H9 (cell line): ENCODE measurements at regions not wholly inside any gene's neighbourhood (a gene's known extent, or its start where the extent isn't known, plus 50 kb on each side); places are given as distances from the start of the nearest gene placed in this dataset.

Experiments
- DNase-seq: peaks from one replicate; pipeline ENCODE4 v3.0.0-alpha.2; 2017
- H2AFZ ChIP-seq: one replicate; pipeline ENCODE4 v1.6.1; 2013; ENCODE audit warnings: mild to moderate bottlenecking, low read length, control low read depth, moderate library complexity
- H2AK5ac ChIP-seq: 2 replicates; pipeline ENCODE4 v1.6.1; 2013; ENCODE audit warnings: low read length, control low read depth, mixed read lengths; ENCODE audit not compliant: insufficient read length
- H2BK120ac ChIP-seq: one replicate; pipeline ENCODE4 v1.6.1; 2013; ENCODE audit warnings: low read depth, mild to moderate bottlenecking, low read length, control low read depth, inconsistent platforms; ENCODE audit not compliant: poor library complexity, severe bottlenecking
- H2BK12ac ChIP-seq: 2 replicates; pipeline ENCODE4 v1.6.1; 2013; ENCODE audit warnings: low read length, control low read depth, mixed read lengths, low read depth; ENCODE audit not compliant: insufficient read length
- H2BK15ac ChIP-seq: 2 replicates; pipeline ENCODE4 v1.6.1; 2013; ENCODE audit warnings: low read depth, low read length, control low read depth
- H2BK20ac ChIP-seq: one replicate; pipeline ENCODE4 v1.6.1; 2013; ENCODE audit warnings: low read depth, mild to moderate bottlenecking, low read length, control low read depth, inconsistent platforms; ENCODE audit not compliant: poor library complexity, severe bottlenecking
- H2BK5ac ChIP-seq: 2 replicates; pipeline ENCODE4 v1.6.1; 2013; ENCODE audit warnings: low read length, control low read depth, mixed read lengths; ENCODE audit not compliant: insufficient read length
- H3K14ac ChIP-seq: 2 replicates; pipeline ENCODE4 v1.6.1; 2013; ENCODE audit warnings: low read length, control low read depth; ENCODE audit not compliant: insufficient read depth
- H3K18ac ChIP-seq: 2 replicates; pipeline ENCODE4 v1.6.1; 2013; ENCODE audit warnings: low read depth, mild to moderate bottlenecking, mixed read lengths, low read length, control low read depth; ENCODE audit not compliant: insufficient read length
- H3K23ac ChIP-seq: 2 replicates; pipeline ENCODE4 v1.6.1; 2013; ENCODE audit warnings: low read length, control low read depth, mixed read lengths, low read depth; ENCODE audit not compliant: insufficient read length
- H3K23me2 ChIP-seq: 2 replicates; pipeline ENCODE4 v1.6.1; 2013; ENCODE audit warnings: low read depth, mild to moderate bottlenecking, mixed read lengths, low read length, control low read depth; ENCODE audit not compliant: insufficient read length, poor library complexity, severe bottlenecking
- H3K27ac ChIP-seq: 2 replicates; pipeline ENCODE4 v1.5.1; 2013; ENCODE audit warnings: low read length, control low read depth, mixed read lengths, low read depth; ENCODE audit not compliant: insufficient read length
- H3K27me3 ChIP-seq: 2 replicates; pipeline ENCODE4 v1.6.1; 2013; ENCODE audit warnings: low read length, control low read depth, inconsistent platforms; ENCODE audit not compliant: insufficient read depth
- H3K4ac ChIP-seq: 2 replicates; pipeline ENCODE4 v1.6.1; 2013; ENCODE audit warnings: low read depth, mild to moderate bottlenecking, control low read depth, inconsistent platforms, low read length, moderate library complexity
- H3K4me1 ChIP-seq: 2 replicates; pipeline ENCODE4 v1.6.1; 2013; ENCODE audit warnings: low read length, control low read depth, inconsistent platforms; ENCODE audit not compliant: insufficient read depth
- H3K4me2 ChIP-seq: 2 replicates; pipeline ENCODE4 v1.6.1; 2013; ENCODE audit warnings: low read length, control low read depth, mixed read lengths; ENCODE audit not compliant: insufficient read length, insufficient read depth
- H3K56ac ChIP-seq: 2 replicates; pipeline ENCODE4 v1.6.1; 2013; ENCODE audit warnings: low read depth, mild to moderate bottlenecking, mixed read lengths, low read length, control low read depth; ENCODE audit not compliant: insufficient read length
- H3K79me1 ChIP-seq: 2 replicates; pipeline ENCODE4 v1.6.1; 2013; ENCODE audit warnings: low read depth, mild to moderate bottlenecking, moderate library complexity, low read length, control low read depth, inconsistent platforms; ENCODE audit not compliant: insufficient read depth, poor library complexity, severe bottlenecking
- H3K79me2 ChIP-seq: 2 replicates; pipeline ENCODE4 v1.6.1; 2013; ENCODE audit warnings: low read length, control low read depth, inconsistent platforms; ENCODE audit not compliant: insufficient read depth
- H3K9ac ChIP-seq: 2 replicates; pipeline ENCODE4 v1.6.1; 2013; ENCODE audit warnings: low read length, control low read depth, mixed read lengths; ENCODE audit not compliant: insufficient read length; ENCODE audit errors: extremely low read depth
- H3K9me3 ChIP-seq: one replicate; pipeline ENCODE4 v1.6.1; 2013; ENCODE audit warnings: low read depth, low read length, inconsistent platforms; ENCODE audit not compliant: control insufficient read depth
- H3T11ph ChIP-seq: one replicate; pipeline ENCODE4 v1.6.1; 2013; ENCODE audit warnings: mild to moderate bottlenecking, low read length, control low read depth, inconsistent platforms
- H4K20me1 ChIP-seq: one replicate; pipeline ENCODE4 v1.6.1; 2013; ENCODE audit not compliant: control insufficient read depth, insufficient read length, insufficient read depth
- H4K5ac ChIP-seq: 2 replicates; pipeline ENCODE4 v1.6.1; 2013; ENCODE audit warnings: low read depth, mild to moderate bottlenecking, mixed read lengths, low read length, control low read depth; ENCODE audit not compliant: insufficient read length
- H4K8ac ChIP-seq: replicated peaks from 2 replicates; pipeline ENCODE4 v1.6.1; 2013; ENCODE audit warnings: low read length, control low read depth, mixed read lengths, low read depth; ENCODE audit not compliant: insufficient read length
- H4K91ac ChIP-seq: 2 replicates; pipeline ENCODE4 v1.6.1; 2013; ENCODE audit warnings: low read depth, mild to moderate bottlenecking, moderate library complexity, mixed read lengths, low read length, control low read depth; ENCODE audit not compliant: insufficient read length
- H3K27ac Mint-ChIP-seq, 3 experiments: 2 replicates in 2 of 3; 3 replicates in 1 of 3; pipeline ENCODE4 v1.8.0; 2020 to 2021; ENCODE audit warnings: mixed read lengths in 3 of 3, mild to moderate bottlenecking in 1 of 3, moderate library complexity in 1 of 3
- H3K27me3 Mint-ChIP-seq: 2 replicates; pipeline ENCODE4 v1.8.0; 2021; ENCODE audit warnings: low read depth, mild to moderate bottlenecking, moderate library complexity, mixed read lengths
- H3K36me3 Mint-ChIP-seq, 3 experiments: 2 replicates in 2 of 3; 3 replicates in 1 of 3; pipeline ENCODE4 v1.8.0; 2020 to 2021; ENCODE audit warnings: low read depth in 3 of 3, mixed read lengths in 3 of 3; ENCODE audit not compliant: insufficient read depth in 1 of 3
- H3K4me1 Mint-ChIP-seq, 2 experiments: 2 replicates each; pipeline ENCODE4 v1.8.0; 2020; ENCODE audit warnings: mixed read lengths in 2 of 2
- H3K4me3 Mint-ChIP-seq, 2 experiments: 2 replicates in 1 of 2; 3 replicates in 1 of 2; pipeline ENCODE4 v1.8.0; 2020 to 2021; ENCODE audit warnings: mild to moderate bottlenecking in 2 of 2, mixed read lengths in 2 of 2, moderate library complexity in 1 of 2
- H3K9me3 Mint-ChIP-seq, 2 experiments: 2 replicates in 1 of 2; 3 replicates in 1 of 2; pipeline ENCODE4 v1.8.0; 2020; ENCODE audit warnings: mild to moderate bottlenecking in 2 of 2, mixed read lengths in 2 of 2, moderate library complexity in 1 of 2
- WGBS: extraction: QIAGEN DNeasy Blood & Tissue Kit; methylation state at CpG from one replicate; pipeline ENCODE4 v1.1.7; 2013; ENCODE audit warnings: missing lambda C conversion rate, low lambda C conversion rate, mixed read lengths; ENCODE audit not compliant: insufficient read length; ENCODE audit errors: extremely low coverage; 5-methylcytosine and 5-hydroxymethylcytosine counted together
- TF ChIP-seq, protein P1 (sequence below): fragments of 200-600 bp; sonication (generic); conservative IDR thresholded peaks from 3 replicates; pipeline ENCODE4 v1.8.0; 2021; ENCODE audit warnings: antibody characterized with exemption, mild to moderate bottlenecking

DNA sequence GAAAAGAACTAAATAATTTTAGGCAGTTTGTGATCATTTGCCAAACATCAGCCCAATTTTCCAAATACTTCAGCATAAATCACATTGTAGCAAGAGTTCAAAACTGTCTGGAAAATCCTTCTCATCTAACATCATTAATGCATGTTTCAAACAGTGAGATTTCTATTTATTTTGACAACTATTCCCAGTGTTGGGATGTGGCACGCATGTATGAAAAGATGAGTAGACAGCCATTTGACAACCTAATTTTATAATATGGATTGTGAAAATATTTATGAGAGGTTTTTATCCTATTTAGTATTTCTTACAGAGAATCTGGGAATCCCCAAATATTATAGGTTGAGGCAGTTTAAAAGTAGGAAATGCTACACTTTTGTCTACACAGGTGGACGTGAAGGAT, 357.6 kb upstream of the ARID1B start:
- no peak overlapping the region for H2AFZ ChIP-seq
- no peak overlapping the region for H2BK15ac ChIP-seq
- H3K27ac ChIP-seq, result no peak overlapping the region
- H3K27ac Mint-ChIP-seq, result no peak overlapping the region
- no peaks in the 10 kb centered on the region for H3K23me2 ChIP-seq
- no peak overlapping the region for H3K4ac ChIP-seq
- H3K36me3 Mint-ChIP-seq, result peaks cover 11 to 17% (median 12%) of the 10 kb centered on the region in 3 experiments
- no peaks in the 10 kb centered on the region for H3K79me1 ChIP-seq
- H3K56ac ChIP-seq, result no peak overlapping the region
- TF ChIP-seq, protein P1, sequence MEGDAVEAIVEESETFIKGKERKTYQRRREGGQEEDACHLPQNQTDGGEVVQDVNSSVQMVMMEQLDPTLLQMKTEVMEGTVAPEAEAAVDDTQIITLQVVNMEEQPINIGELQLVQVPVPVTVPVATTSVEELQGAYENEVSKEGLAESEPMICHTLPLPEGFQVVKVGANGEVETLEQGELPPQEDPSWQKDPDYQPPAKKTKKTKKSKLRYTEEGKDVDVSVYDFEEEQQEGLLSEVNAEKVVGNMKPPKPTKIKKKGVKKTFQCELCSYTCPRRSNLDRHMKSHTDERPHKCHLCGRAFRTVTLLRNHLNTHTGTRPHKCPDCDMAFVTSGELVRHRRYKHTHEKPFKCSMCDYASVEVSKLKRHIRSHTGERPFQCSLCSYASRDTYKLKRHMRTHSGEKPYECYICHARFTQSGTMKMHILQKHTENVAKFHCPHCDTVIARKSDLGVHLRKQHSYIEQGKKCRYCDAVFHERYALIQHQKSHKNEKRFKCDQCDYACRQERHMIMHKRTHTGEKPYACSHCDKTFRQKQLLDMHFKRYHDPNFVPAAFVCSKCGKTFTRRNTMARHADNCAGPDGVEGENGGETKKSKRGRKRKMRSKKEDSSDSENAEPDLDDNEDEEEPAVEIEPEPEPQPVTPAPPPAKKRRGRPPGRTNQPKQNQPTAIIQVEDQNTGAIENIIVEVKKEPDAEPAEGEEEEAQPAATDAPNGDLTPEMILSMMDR, result no peak
- H2BK12ac ChIP-seq, result no peak overlapping the region
- no peak overlapping the region for H4K8ac ChIP-seq
- DNase-seq, result no peak
- H2AK5ac ChIP-seq, result no peak overlapping the region
- no peak overlapping the region for H2BK20ac ChIP-seq
- WGBS, result no CpG with 5 or more reads among the region's 2 CpGs
- no peak overlapping the region for H3K23ac ChIP-seq
- no peaks in the 10 kb centered on the region for H3K9me3 ChIP-seq
- H4K5ac ChIP-seq, result no peak overlapping the region
- H3K27me3 Mint-ChIP-seq, result peaks cover 2% of the 10 kb centered on the region
- no peak overlapping the region for H2BK5ac ChIP-seq
- H3K4me3 Mint-ChIP-seq, result no peak overlapping the region
- H3K4me2 ChIP-seq, result no peak overlapping the region
- no peak overlapping the region for H4K91ac ChIP-seq
- H3K27me3 ChIP-seq, result no peaks in the 10 kb centered on the region
- no peaks in the 10 kb centered on the region for H3K79me2 ChIP-seq
- H3K9me3 Mint-ChIP-seq, result peaks cover 16 to 25% of the 10 kb centered on the region in 2 experiments
- H3K18ac ChIP-seq, result no peak overlapping the region
- no peaks in the 10 kb centered on the region for H3K4me1 ChIP-seq
- H2BK120ac ChIP-seq, result no peak overlapping the region
- no peak overlapping the region for H3K9ac ChIP-seq
- H3T11ph ChIP-seq, result no peak overlapping the region
- H4K20me1 ChIP-seq, result no peaks in the 10 kb centered on the region
- H3K4me1 Mint-ChIP-seq, result no peaks in the 10 kb centered on the region
- H3K14ac ChIP-seq, result no peak overlapping the region
